GM12878 (cell line): ENCODE measurements at regions not wholly inside any gene's neighbourhood (a gene's known extent, or its start where the extent isn't known, plus 50 kb on each side); places are given as distances from the start of the nearest gene placed in this dataset.

Experiments
- ATAC-seq: fragments of 200-7000 bp; cut with Tn5 transposase; 3 replicates; pipeline ENCODE4 v1.9.1; 2020; ENCODE audit warnings: mild to moderate bottlenecking, moderate library complexity
- BruUV-seq: library from RNA; stranded (reverse); fragments of 400-500 nt; replicated peaks from 2 replicates; lab custom pipeline; 2021; lab: Mats Ljungman, UMichigan
- CTCF ChIA-PET: fragments of 300-600 bp; sonication (Branson Sonifier 250); formaldehyde crosslinking; extraction: SDS; loops from one replicate; lab custom pipeline; 2021; ENCODE audit warnings: inconsistent platforms; lab: Yijun Ruan, JAX
- POLR2A ChIA-PET: fragments of 350-600 bp; formaldehyde crosslinking; extraction: SDS; loops from one replicate; lab custom pipeline; 2021; ENCODE audit warnings: inconsistent platforms; lab: Charles Lee
- RAD21 ChIA-PET: fragments of 300-600 bp; sonication (Branson Sonifier 250); formaldehyde crosslinking; loops from one replicate; lab custom pipeline; 2023; ENCODE audit warnings: antibody characterized with exemption; ENCODE audit not compliant: unreplicated experiment; lab: Charles Lee
- SMC1A ChIA-PET: fragments of 300-600 bp; sonication (Branson Sonifier 250); formaldehyde crosslinking; loops from one replicate; lab custom pipeline; 2023; ENCODE audit not compliant: unreplicated experiment, uncharacterized antibody; lab: Charles Lee
- DNase-seq: peaks from one replicate; pipeline ENCODE4 v3.0.0-alpha.2; 2011; ENCODE audit warnings: low read depth, low spot score
- FAIRE-seq: peaks from 3 replicates; lab custom pipeline; 2011; peaks lifted over from hg19 to GRCh38; lab: Jason Lieb, UNC
- H2AFZ ChIP-seq: 2 replicates; pipeline ENCODE4 v1.6.0; 2011; ENCODE audit warnings: low read depth, low read length, control low read depth; ENCODE audit not compliant: control insufficient read depth
- H3K27ac ChIP-seq: 2 replicates; pipeline ENCODE4 v1.5.1; 2011; ENCODE audit warnings: control low read depth; ENCODE audit not compliant: control insufficient read depth, insufficient read depth
- H3K27me3 ChIP-seq, 2 experiments: replicated peaks in 1 of 2; 2 replicates each; pipeline versions ENCODE4 v1.6.0 to v1.6.1; 2011; ENCODE audit warnings: low read length in 1 of 2; ENCODE audit not compliant: control insufficient read depth in 2 of 2, insufficient read depth in 2 of 2
- H3K36me3 ChIP-seq, 2 experiments: 2 replicates each; pipeline ENCODE4 v1.5.1; 2011; ENCODE audit warnings: low read length in 1 of 2; ENCODE audit not compliant: control insufficient read depth in 2 of 2, insufficient read depth in 2 of 2
- H3K4me1 ChIP-seq: 2 replicates; pipeline ENCODE4 v1.6.1; 2011; ENCODE audit warnings: mild to moderate bottlenecking, low read length, moderate library complexity, mixed read lengths; ENCODE audit not compliant: control insufficient read depth, insufficient read depth
- H3K4me2 ChIP-seq: 2 replicates; pipeline ENCODE4 v1.6.0; 2011; ENCODE audit warnings: control low read depth; ENCODE audit not compliant: control insufficient read depth, insufficient read depth
- H3K4me3 ChIP-seq: fragments of 200-600 bp; sonication (generic); 2 replicates; pipeline ENCODE4 v1.5.1; 2016
- H3K79me2 ChIP-seq: 2 replicates; pipeline ENCODE4 v1.6.0; 2011; ENCODE audit warnings: low read length; ENCODE audit not compliant: control insufficient read depth, insufficient read depth
- H3K9ac ChIP-seq: 2 replicates; pipeline ENCODE4 v1.8.0; 2011; ENCODE audit warnings: low read length, control low read depth, mixed read lengths; ENCODE audit not compliant: control insufficient read depth, insufficient read depth
- H3K9me3 ChIP-seq: replicated peaks from 3 replicates; pipeline ENCODE4 v1.5.1; 2011; ENCODE audit warnings: mild to moderate bottlenecking, low read length; ENCODE audit not compliant: control insufficient read depth, insufficient read depth
- H4K20me1 ChIP-seq: 2 replicates; pipeline ENCODE4 v1.6.0; 2011; ENCODE audit not compliant: control insufficient read depth, insufficient read depth
- MXI1 ChIP-seq: fragments of 150-350 bp; IDR thresholded peaks from 2 replicates; pipeline ENCODE4 v1.6.1; 2011; ENCODE audit warnings: low read depth, mild to moderate bottlenecking, inconsistent platforms, low read length, improper control_type of control experiment
- NRF1 ChIP-seq: conservative IDR thresholded peaks from 2 replicates; pipeline ENCODE4 v1.6.1; 2011; ENCODE audit warnings: mild to moderate bottlenecking, low read depth, low read length, improper control_type of control experiment
- POU2F2 ChIP-seq: IDR thresholded peaks from 3 replicates; pipeline ENCODE4 v1.6.1; 2011; ENCODE audit warnings: low read depth, mild to moderate bottlenecking, low read length, borderline replicate concordance
- STAT1 ChIP-seq: fragments of 450-650 bp; conservative IDR thresholded peaks from 2 replicates; pipeline ENCODE4 v1.6.1; 2014; ENCODE audit warnings: antibody characterized with exemption, mild to moderate bottlenecking
- ZNF622 ChIP-seq: fragments of 450-650 bp; IDR thresholded peaks from 2 replicates; pipeline ENCODE4 v1.6.1; 2017; ENCODE audit warnings: mild to moderate bottlenecking, inconsistent platforms
- in situ Hi-C: fragments of 300-500 bp; cut with MboI; formaldehyde crosslinking; loops from 9 replicates; pipeline ENCODE4 v1.14.3; 2018; ENCODE audit warnings: mixed read lengths
- intact Hi-C: fragments of 100-400 bp; cut with micrococcal nuclease; formaldehyde crosslinking; loops from one replicate; pipeline ENCODE4 v1.14.2; 2022; ENCODE audit not compliant: unreplicated experiment
- TF ChIP-seq, protein P1 (sequence below): fragments of 450-650 bp; IDR thresholded peaks from 2 replicates; pipeline ENCODE4 v1.6.1; 2017; ENCODE audit warnings: borderline replicate concordance
- TF ChIP-seq, protein P2 (sequence below), 3 experiments: IDR thresholded peaks in 2 of 3; conservative IDR thresholded peaks in 1 of 3; 2 replicates each; pipeline ENCODE4 v1.5.1; 2011; ENCODE audit warnings: low read depth in 3 of 3, low read length in 3 of 3, mild to moderate bottlenecking in 3 of 3, control low read depth in 2 of 3, moderate library complexity in 2 of 3, inconsistent platforms in 1 of 3, mixed read lengths in 1 of 3; ENCODE audit not compliant: control insufficient read depth in 2 of 3, insufficient read depth in 1 of 3; ENCODE audit errors: extremely low read depth in 1 of 3

DNA sequence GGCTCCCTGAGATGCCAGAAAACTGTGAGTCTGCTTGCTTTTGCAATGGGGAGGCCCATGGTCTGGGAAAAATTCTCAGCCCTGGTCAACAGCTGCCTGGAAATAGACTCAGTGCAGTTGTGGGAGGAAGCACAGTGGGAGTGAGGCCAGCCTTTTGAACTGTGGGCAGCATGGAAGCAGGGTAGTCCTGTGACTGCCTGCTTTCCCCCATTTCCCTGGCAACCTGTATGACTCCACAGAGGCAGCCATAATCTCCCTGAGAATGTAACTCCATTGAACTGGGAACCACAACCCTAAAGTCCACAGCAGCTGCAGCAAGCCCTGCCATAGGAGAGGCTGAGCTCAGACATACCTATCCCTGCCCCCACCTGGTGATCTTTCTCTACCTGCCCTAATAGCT is 494.6 kb upstream of the FAT3 start:
- H3K36me3 ChIP-seq, result no peaks in the 10 kb centered on the region
- TF ChIP-seq NRF1, result no peak
- no peak for TF ChIP-seq POU2F2
- no peak for TF ChIP-seq STAT1
- TF ChIP-seq MXI1, result no peak
- TF ChIP-seq, protein P1, sequence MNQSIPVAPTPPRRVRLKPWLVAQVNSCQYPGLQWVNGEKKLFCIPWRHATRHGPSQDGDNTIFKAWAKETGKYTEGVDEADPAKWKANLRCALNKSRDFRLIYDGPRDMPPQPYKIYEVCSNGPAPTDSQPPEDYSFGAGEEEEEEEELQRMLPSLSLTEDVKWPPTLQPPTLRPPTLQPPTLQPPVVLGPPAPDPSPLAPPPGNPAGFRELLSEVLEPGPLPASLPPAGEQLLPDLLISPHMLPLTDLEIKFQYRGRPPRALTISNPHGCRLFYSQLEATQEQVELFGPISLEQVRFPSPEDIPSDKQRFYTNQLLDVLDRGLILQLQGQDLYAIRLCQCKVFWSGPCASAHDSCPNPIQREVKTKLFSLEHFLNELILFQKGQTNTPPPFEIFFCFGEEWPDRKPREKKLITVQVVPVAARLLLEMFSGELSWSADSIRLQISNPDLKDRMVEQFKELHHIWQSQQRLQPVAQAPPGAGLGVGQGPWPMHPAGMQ, result no peak
- no peak for TF ChIP-seq ZNF622
- TF ChIP-seq, protein P2, sequence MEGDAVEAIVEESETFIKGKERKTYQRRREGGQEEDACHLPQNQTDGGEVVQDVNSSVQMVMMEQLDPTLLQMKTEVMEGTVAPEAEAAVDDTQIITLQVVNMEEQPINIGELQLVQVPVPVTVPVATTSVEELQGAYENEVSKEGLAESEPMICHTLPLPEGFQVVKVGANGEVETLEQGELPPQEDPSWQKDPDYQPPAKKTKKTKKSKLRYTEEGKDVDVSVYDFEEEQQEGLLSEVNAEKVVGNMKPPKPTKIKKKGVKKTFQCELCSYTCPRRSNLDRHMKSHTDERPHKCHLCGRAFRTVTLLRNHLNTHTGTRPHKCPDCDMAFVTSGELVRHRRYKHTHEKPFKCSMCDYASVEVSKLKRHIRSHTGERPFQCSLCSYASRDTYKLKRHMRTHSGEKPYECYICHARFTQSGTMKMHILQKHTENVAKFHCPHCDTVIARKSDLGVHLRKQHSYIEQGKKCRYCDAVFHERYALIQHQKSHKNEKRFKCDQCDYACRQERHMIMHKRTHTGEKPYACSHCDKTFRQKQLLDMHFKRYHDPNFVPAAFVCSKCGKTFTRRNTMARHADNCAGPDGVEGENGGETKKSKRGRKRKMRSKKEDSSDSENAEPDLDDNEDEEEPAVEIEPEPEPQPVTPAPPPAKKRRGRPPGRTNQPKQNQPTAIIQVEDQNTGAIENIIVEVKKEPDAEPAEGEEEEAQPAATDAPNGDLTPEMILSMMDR (IDR thresholded peaks at IDR 0.05 in 2 of 3, conservative IDR thresholded peaks at IDR 0.05 in 1 of 3; ENCODE audit: control insufficient read depth in 2 of 3, extremely low read depth in 1 of 3, insufficient read depth in 1 of 3, low read depth in 3 of 3, low read length in 3 of 3), result no peak
- TF ChIP-seq, all 136 proteins: peak for 0
- ChIA-PET POLR2A (no interaction called here), RAD21 (no interaction called here), CTCF (no interaction called here), SMC1A (no interaction called here)
- H3K9ac ChIP-seq, result no peak overlapping the region
- H3K27me3 ChIP-seq, result no peaks in the 10 kb centered on the region
- no peak for ATAC-seq
- H3K9me3 ChIP-seq, result no peaks in the 10 kb centered on the region
- in situ Hi-C loops, result no loop called here
- FAIRE-seq, result no peak
- no peak for DNase-seq
- intact Hi-C loops, result no loop called here
- BruUV-seq, result no TSS peak
- H3K4me1 ChIP-seq, result no peaks in the 10 kb centered on the region
- H3K4me3 ChIP-seq, result no peak overlapping the region
- no peak overlapping the region for H3K27ac ChIP-seq
- H4K20me1 ChIP-seq, result no peaks in the 10 kb centered on the region
- H3K79me2 ChIP-seq, result no peaks in the 10 kb centered on the region
- no peak overlapping the region for H2AFZ ChIP-seq
- no peak overlapping the region for H3K4me2 ChIP-seq
